ENCODE measurements at regions not wholly inside any gene's neighbourhood (a gene's known extent, or its start where the extent isn't known, plus 50 kb on each side); places are given as distances from the start of the nearest gene placed in this dataset.
A peak's percentile ranks its signal among the peaks of the same experiment; 100 is the strongest.

- no peak for DNase-seq (ENCODE audit: low read depth)
- H3K4me3 ChIP-seq (ENCODE audit: low read depth, low read length), result no peak overlapping the region
- peak; percentile 11 for TF ChIP-seq CTCF (conservative IDR thresholded peaks at IDR 0.05; ENCODE audit: low read depth, low read length)
Observed at GRCh38 chr9:134217431-134218210, 53.3 kb upstream of the RNU6ATAC start.

GRCh38 chr9:134218230-134218629, 53.9 kb upstream of the RNU6ATAC start:
- no peak for TF ChIP-seq CTCF (conservative IDR thresholded peaks at IDR 0.05; ENCODE audit: low read depth, low read length)
- no peak for DNase-seq (ENCODE audit: low read depth)
- H3K4me3 ChIP-seq (ENCODE audit: low read depth, low read length), result no peak overlapping the region

GRCh38 chr9:134219646-134220060, 55.3 kb upstream of the RNU6ATAC start:
- H3K4me3 ChIP-seq (ENCODE audit: low read depth, low read length), result no peak overlapping the region
- no peak for DNase-seq (ENCODE audit: low read depth)
- no peak for TF ChIP-seq CTCF (conservative IDR thresholded peaks at IDR 0.05; ENCODE audit: low read depth, low read length)

GRCh38 chr9:134220311-134220710, 55.9 kb upstream of the RNU6ATAC start:
- H3K4me3 ChIP-seq (ENCODE audit: low read depth, low read length), result no peak overlapping the region
- TF ChIP-seq CTCF (conservative IDR thresholded peaks at IDR 0.05; ENCODE audit: low read depth, low read length), result no peak
- no peak for DNase-seq (ENCODE audit: low read depth)

- no peak for TF ChIP-seq CTCF (conservative IDR thresholded peaks at IDR 0.05; ENCODE audit: low read depth, low read length)
- DNase-seq (ENCODE audit: low read depth), result no peak
- no peak overlapping the region for H3K4me3 ChIP-seq (ENCODE audit: low read depth, low read length)
Observed at GRCh38 chr9:134221273-134222017, 57.1 kb upstream of the RNU6ATAC start.

GRCh38 chr9:134222018-134222573, 57.7 kb upstream of the RNU6ATAC start:
- no peak for TF ChIP-seq CTCF (conservative IDR thresholded peaks at IDR 0.05; ENCODE audit: low read depth, low read length)
- H3K4me3 ChIP-seq (ENCODE audit: low read depth, low read length), result no peak overlapping the region

More at GRCh38 chr9:134222018-134222573, 57.7 kb upstream of the RNU6ATAC start:
- DNase-seq (ENCODE audit: low read depth), result no peak
